ENCODE measurements at regions not wholly inside any gene's neighbourhood (a gene's known extent, or its start where the extent isn't known, plus 50 kb on each side); places are given as distances from the start of the nearest gene placed in this dataset.

GRCh38 chr3:147797095-147797494 is 387.9 kb downstream of the ZIC1 start:
- no peaks in the 10 kb centered on the region for H3K4me1 ChIP-seq
- no peak for TF ChIP-seq POLR2AphosphoS5 (IDR thresholded peaks at IDR 0.05)
- no peak for TF ChIP-seq POLR2A (IDR thresholded peaks at IDR 0.05)
- TF ChIP-seq, protein P1, sequence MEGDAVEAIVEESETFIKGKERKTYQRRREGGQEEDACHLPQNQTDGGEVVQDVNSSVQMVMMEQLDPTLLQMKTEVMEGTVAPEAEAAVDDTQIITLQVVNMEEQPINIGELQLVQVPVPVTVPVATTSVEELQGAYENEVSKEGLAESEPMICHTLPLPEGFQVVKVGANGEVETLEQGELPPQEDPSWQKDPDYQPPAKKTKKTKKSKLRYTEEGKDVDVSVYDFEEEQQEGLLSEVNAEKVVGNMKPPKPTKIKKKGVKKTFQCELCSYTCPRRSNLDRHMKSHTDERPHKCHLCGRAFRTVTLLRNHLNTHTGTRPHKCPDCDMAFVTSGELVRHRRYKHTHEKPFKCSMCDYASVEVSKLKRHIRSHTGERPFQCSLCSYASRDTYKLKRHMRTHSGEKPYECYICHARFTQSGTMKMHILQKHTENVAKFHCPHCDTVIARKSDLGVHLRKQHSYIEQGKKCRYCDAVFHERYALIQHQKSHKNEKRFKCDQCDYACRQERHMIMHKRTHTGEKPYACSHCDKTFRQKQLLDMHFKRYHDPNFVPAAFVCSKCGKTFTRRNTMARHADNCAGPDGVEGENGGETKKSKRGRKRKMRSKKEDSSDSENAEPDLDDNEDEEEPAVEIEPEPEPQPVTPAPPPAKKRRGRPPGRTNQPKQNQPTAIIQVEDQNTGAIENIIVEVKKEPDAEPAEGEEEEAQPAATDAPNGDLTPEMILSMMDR (IDR thresholded peaks at IDR 0.05 in 8 of 11, conservative IDR thresholded peaks at IDR 0.05 in 3 of 11) = no peak
- H3K27ac ChIP-seq = no peak overlapping the region
- no peaks in the 10 kb centered on the region for H3K36me3 ChIP-seq
- H3K9me3 ChIP-seq = no peaks in the 10 kb centered on the region
- DNase-seq = no peak
- no peak overlapping the region for H3K4me3 ChIP-seq
- no peaks in the 10 kb centered on the region for H3K27me3 ChIP-seq (replicated peaks in 1 of 7)
- intact Hi-C loops (cut with DNase I; ENCODE audit: low total_unique reads) = no loop called here

DNA sequence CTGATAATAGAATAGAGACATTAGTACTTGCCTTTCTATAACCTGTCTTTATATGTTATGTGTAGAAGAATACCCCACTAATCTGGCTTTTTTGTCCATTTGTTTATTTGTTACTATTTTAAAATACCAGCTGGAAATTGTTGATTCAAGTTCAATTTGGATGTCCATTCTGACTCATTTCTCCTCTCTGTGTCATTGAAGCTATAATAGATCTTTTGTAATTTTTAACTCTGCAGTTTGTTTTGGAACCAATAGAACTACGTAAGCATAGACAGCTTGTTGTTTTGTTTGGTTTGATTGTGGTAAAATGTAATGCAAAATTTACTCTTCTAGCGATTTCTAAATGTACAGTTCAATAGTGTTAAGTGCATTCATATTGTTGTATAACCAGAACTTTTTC is 390.4 kb downstream of the ZIC1 start:
- Histone ChIP-seq H3K27ac (no peak overlapping the region), H3K36me3 (no peaks in the 10 kb centered on the region), H3K4me3 (no peak overlapping the region), H3K9me3 (no peaks in the 10 kb centered on the region), H3K27me3 (replicated peaks in 1 of 7) (no peaks in the 10 kb centered on the region), H3K4me1 (no peaks in the 10 kb centered on the region)
- no peak for DNase-seq
- TF ChIP-seq POLR2AphosphoS5 (IDR thresholded peaks at IDR 0.05) (no peak), POLR2A (IDR thresholded peaks at IDR 0.05) (no peak)
- TF ChIP-seq, protein P1 (IDR thresholded peaks at IDR 0.05 in 8 of 11, conservative IDR thresholded peaks at IDR 0.05 in 3 of 11) = no peak
- WGBS, 5 donors = 63 to 78% (median 67%) methylated on average over 2 of the region's 2 CpGs
- intact Hi-C loops (cut with DNase I; ENCODE audit: low total_unique reads) = no loop called here

- Histone ChIP-seq H3K4me3 (no peak overlapping the region), H3K4me1 (no peaks in the 10 kb centered on the region), H3K27me3 (replicated peaks in 1 of 7) (no peaks in the 10 kb centered on the region), H3K9me3 (peaks cover 0 to 8% (median 0%) of the 10 kb centered on the region in 8 donors), H3K27ac (no peak overlapping the region), H3K36me3 (no peaks in the 10 kb centered on the region)
- intact Hi-C loops (cut with DNase I; ENCODE audit: low total_unique reads) = no loop called here
- no peak for DNase-seq
- no peak for TF ChIP-seq POLR2A (IDR thresholded peaks at IDR 0.05)
- TF ChIP-seq, protein P1 (IDR thresholded peaks at IDR 0.05 in 8 of 11, conservative IDR thresholded peaks at IDR 0.05 in 3 of 11) = no peak
- no peak for TF ChIP-seq POLR2AphosphoS5 (IDR thresholded peaks at IDR 0.05)
- WGBS, 5 donors = 82 to 90% (median 84%) methylated on average over 1 of the region's 1 CpG
Observed at GRCh38 chr3:147807776-147808175, 398.6 kb downstream of the ZIC1 start.

DNA sequence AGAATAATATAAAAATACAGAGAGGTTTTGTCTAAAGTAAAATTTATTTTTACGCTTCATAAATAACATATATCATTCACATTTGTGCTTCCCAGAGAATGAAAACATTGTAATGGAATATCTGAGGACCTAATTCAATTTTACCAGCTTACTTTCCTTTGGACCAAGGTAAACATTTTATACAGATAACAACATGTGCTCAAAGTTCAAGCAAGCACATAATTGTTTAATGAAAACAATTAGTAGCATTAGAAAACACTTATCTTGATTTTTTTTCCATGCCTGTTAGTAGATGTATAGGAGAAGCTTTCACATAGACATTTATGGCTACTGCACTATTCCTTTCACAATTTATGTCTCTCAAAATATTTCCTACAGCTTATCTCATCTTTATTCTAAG is 400.0 kb downstream of the ZIC1 start:
- Histone ChIP-seq H3K4me3 (no peak overlapping the region), H3K27ac (no peak overlapping the region), H3K4me1 (no peaks in the 10 kb centered on the region), H3K36me3 (no peaks in the 10 kb centered on the region), H3K9me3 (peaks cover 0 to 8% (median 0%) of the 10 kb centered on the region in 8 donors), H3K27me3 (replicated peaks in 1 of 7) (no peaks in the 10 kb centered on the region)
- 78 to 87% (median 86%) methylated on average over 1 of the region's 1 CpG for WGBS, 5 donors
- TF ChIP-seq, protein P1 (IDR thresholded peaks at IDR 0.05 in 8 of 11, conservative IDR thresholded peaks at IDR 0.05 in 3 of 11) = no peak
- no peak for TF ChIP-seq POLR2A (IDR thresholded peaks at IDR 0.05)
- no peak for TF ChIP-seq POLR2AphosphoS5 (IDR thresholded peaks at IDR 0.05)
- DNase-seq = no peak
- intact Hi-C loops (cut with DNase I; ENCODE audit: low total_unique reads) = no loop called here
